Skeletal muscle satellite cell (primary cell): ENCODE measurements at regions not wholly inside any gene's neighbourhood (a gene's known extent, or its start where the extent isn't known, plus 50 kb on each side); places are given as distances from the start of the nearest gene placed in this dataset.

ENCODE experiments used
- H3K27me3 ChIP-seq: 2 replicates; pipeline ENCODE4 v1.7.0; 2013; ENCODE audit warnings: low read length; ENCODE audit not compliant: control insufficient read depth, insufficient read depth
- H3K36me3 ChIP-seq: 2 replicates; pipeline ENCODE4 v1.7.0; 2013; ENCODE audit warnings: mild to moderate bottlenecking, control low read depth, low read length; ENCODE audit not compliant: insufficient read depth
- H3K4me1 ChIP-seq: 2 replicates; pipeline ENCODE4 v1.7.0; 2013; ENCODE audit warnings: low read length; ENCODE audit not compliant: control insufficient read depth, insufficient read depth
- H3K4me2 ChIP-seq: 2 replicates; pipeline ENCODE4 v1.7.0; 2013; ENCODE audit warnings: mild to moderate bottlenecking, low read length
- H3K4me3 ChIP-seq: 2 replicates; pipeline ENCODE4 v1.7.0; 2013; ENCODE audit warnings: low read length
- H3K9ac ChIP-seq: 2 replicates; pipeline ENCODE4 v1.7.0; 2013; ENCODE audit warnings: mild to moderate bottlenecking, low read depth, low read length, moderate library complexity
- H3K9me3 ChIP-seq: replicated peaks from 2 replicates; pipeline ENCODE4 v1.7.0; 2013; ENCODE audit warnings: mild to moderate bottlenecking, control low read depth, low read length

DNA sequence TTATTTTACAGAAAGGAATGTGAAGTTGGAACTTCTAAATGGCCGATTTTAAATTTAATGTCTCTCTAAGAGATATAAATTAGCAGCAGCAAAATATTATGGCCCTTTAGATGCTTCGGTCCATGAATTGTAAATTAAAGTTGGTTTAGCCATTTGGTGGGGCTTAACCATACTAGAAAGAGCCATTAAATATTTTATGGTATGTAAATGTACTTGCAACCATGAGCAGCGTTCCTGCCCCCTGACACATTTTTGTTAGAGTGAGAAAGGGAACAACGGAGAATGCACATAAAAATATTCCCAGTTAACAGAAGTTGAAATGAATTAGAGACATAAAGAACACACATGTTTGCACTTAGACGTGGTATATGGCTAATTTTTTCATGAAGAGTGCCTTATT is 237.9 kb downstream of the MYLK4 start:
- H3K4me2 ChIP-seq = no peak overlapping the region
- no peaks in the 10 kb centered on the region for H3K9me3 ChIP-seq
- H3K27me3 ChIP-seq = peaks cover 50% of the 10 kb centered on the region
- no peak overlapping the region for H3K9ac ChIP-seq
- no peak overlapping the region for H3K4me3 ChIP-seq
- no peaks in the 10 kb centered on the region for H3K4me1 ChIP-seq
- no peaks in the 10 kb centered on the region for H3K36me3 ChIP-seq

DNA sequence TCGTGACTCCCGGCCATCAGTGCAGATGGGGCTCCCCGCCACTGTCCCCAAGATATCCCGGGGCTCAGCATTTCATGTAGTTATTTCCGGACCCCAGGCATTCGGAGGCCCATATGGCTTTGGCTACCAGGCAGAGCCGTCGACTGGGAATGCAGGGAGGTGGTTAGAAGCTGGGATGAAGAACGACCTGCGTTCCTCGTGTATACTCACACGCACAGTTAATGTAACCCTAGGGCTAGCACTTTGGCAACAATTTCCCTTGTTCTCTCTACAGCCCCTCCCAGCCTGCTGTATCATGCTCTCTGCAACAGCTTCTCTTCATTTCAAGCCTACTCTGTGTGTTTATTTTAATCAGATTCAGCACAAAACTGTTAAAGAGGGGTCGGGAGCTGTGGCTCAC is 240.4 kb downstream of the MYLK4 start:
- H3K9ac ChIP-seq = no peak overlapping the region
- no peak overlapping the region for H3K4me2 ChIP-seq
- H3K4me3 ChIP-seq = no peak overlapping the region
- no peaks in the 10 kb centered on the region for H3K36me3 ChIP-seq
- no peaks in the 10 kb centered on the region for H3K4me1 ChIP-seq
- no peaks in the 10 kb centered on the region for H3K9me3 ChIP-seq
- peaks cover 68% of the 10 kb centered on the region for H3K27me3 ChIP-seq

GRCh38 chr6:2509711-2510110 is 241.0 kb downstream of the MYLK4 start:
- Histone ChIP-seq H3K36me3 (no peaks in the 10 kb centered on the region), H3K4me3 (no peak overlapping the region), H3K9ac (no peak overlapping the region), H3K9me3 (no peaks in the 10 kb centered on the region), H3K4me1 (no peaks in the 10 kb centered on the region), H3K4me2 (peak overlapping the region; percentile 32), H3K27me3 (peaks cover 69% of the 10 kb centered on the region)

DNA sequence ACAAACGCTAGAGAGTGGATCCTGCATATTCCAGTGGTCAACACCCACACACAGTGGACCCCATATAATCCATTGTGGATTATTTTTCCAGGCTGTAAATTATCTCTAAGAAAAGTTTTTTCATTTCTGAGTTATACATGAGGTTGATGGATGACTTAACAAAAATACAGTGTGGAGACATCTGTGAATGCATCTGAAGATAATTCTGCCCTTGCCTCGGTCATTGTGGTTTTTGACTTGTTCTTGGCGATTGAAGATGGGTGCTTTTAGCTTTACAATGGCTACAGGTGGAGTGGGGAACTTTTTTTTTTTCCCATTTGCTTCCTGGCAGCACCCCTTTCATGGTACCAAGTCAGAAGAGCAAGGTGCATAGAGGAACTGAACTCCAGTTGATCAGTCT is 242.7 kb downstream of the MYLK4 start:
- H3K27me3 ChIP-seq = peaks cover 72% of the 10 kb centered on the region

DNA sequence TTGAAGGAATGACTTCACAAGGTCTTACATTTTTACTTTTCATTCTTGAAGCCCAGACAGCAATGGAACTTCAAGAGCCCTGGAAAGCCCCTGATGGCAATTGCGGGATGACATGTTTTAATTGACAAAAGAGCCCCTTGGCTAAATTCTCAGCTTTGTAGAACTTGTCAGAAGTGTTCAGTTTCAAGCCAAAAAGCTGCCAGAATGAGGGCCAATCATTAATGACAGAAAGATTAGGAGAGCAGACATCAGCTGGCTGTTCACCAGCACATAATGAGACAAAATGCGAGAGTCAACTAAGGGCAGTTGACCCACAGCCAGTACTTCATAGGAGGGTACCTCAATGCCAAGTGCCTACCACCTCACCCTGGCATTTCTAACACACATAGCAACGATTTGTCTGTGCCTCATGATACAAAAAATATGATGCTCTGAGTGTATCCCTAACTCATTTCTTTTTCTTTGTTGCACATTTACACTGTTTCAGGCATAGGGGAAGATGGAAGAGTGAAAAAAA is 243.1 kb downstream of the MYLK4 start:
- H3K4me1 ChIP-seq = peaks cover 3% of the 10 kb centered on the region

More for the DNA sequence above, 242.7 kb downstream of the MYLK4 start:
- no peaks in the 10 kb centered on the region for H3K4me1 ChIP-seq
- H3K9me3 ChIP-seq = no peaks in the 10 kb centered on the region
- H3K9ac ChIP-seq = no peak overlapping the region
- H3K36me3 ChIP-seq = no peaks in the 10 kb centered on the region
- H3K4me2 ChIP-seq = no peak overlapping the region
- no peak overlapping the region for H3K4me3 ChIP-seq

GRCh38 chr6:2507016-2507415 is 243.7 kb downstream of the MYLK4 start:
- Histone ChIP-seq H3K4me1 (peaks cover 6% of the 10 kb centered on the region), H3K36me3 (no peaks in the 10 kb centered on the region), H3K9ac (no peak overlapping the region), H3K27me3 (peaks cover 71% of the 10 kb centered on the region), H3K4me2 (no peak overlapping the region), H3K4me3 (no peak overlapping the region), H3K9me3 (no peaks in the 10 kb centered on the region)

More for the DNA sequence above, 243.1 kb downstream of the MYLK4 start:
- no peak overlapping the region for H3K4me3 ChIP-seq
- peaks cover 71% of the 10 kb centered on the region for H3K27me3 ChIP-seq
- no peak overlapping the region for H3K4me2 ChIP-seq
- H3K9ac ChIP-seq = no peak overlapping the region
- no peaks in the 10 kb centered on the region for H3K9me3 ChIP-seq
- no peaks in the 10 kb centered on the region for H3K36me3 ChIP-seq

DNA sequence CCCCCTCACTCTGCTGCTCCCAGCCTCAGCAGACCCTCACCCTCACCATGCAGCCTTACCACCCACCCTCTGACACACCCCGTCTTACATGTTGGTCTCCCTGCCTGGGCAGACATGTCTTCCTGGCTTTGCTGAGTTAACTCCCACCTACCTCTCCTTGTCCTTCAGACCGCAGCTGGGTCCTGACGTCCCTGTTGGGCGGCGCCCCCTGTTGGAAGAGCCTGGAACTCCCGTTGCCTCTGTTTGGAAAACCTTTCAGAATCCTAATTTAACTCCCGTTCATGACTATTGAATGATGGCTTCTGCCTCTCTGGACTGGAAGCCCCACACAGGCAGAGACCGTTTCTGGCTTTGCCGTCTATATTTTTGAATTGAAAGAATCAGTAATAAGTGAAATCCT is 245.1 kb downstream of the MYLK4 start:
- Histone ChIP-seq H3K4me2 (no peak overlapping the region), H3K4me1 (peaks cover 6% of the 10 kb centered on the region), H3K36me3 (no peaks in the 10 kb centered on the region), H3K9ac (no peak overlapping the region), H3K9me3 (no peaks in the 10 kb centered on the region), H3K4me3 (no peak overlapping the region), H3K27me3 (peaks cover 61% of the 10 kb centered on the region)

- Histone ChIP-seq H3K9ac (no peak overlapping the region), H3K4me2 (no peak overlapping the region), H3K36me3 (no peaks in the 10 kb centered on the region), H3K4me3 (no peak overlapping the region), H3K4me1 (peaks cover 6% of the 10 kb centered on the region), H3K9me3 (no peaks in the 10 kb centered on the region), H3K27me3 (peaks cover 52% of the 10 kb centered on the region)
Observed at GRCh38 chr6:2504495-2505064, 246.1 kb downstream of the MYLK4 start.

DNA sequence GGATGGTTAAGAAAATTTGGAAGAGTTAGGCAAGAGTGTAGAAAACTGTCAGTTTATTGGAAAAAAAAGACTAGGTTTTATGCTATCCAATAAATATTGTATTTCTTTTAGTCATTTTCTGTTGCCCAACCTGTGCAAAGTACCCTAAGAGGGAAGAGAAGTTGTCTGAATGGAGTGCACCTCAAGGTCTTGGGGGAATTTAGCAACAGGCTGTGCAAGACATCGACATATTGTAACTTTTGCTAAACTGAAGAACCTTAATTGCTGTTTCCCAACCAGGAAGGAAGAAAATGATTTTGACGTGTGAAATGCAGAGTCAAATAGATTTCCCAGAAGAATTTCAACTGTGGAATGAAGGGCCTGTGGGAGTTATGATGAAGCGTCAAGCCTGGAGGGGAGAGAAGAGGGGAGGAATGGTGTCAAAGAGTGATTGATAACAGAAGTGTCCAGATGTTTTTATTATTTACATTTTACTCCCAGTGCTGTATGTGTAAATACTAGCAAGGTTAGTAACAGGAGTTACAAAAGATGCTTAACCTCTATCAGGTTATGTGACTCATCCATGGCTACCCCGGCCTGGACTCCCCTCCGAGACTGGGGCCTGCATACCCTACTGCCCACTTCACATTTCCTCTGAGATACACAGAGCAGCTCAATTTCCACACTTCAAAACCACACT is 246.8 kb downstream of the MYLK4 start:
- H3K4me2 ChIP-seq = no peak overlapping the region
- no peaks in the 10 kb centered on the region for H3K36me3 ChIP-seq
- no peak overlapping the region for H3K9ac ChIP-seq
- no peak overlapping the region for H3K4me3 ChIP-seq
- H3K9me3 ChIP-seq = no peaks in the 10 kb centered on the region
- peaks cover 46% of the 10 kb centered on the region for H3K27me3 ChIP-seq
- H3K4me1 ChIP-seq = peaks cover 6% of the 10 kb centered on the region

DNA sequence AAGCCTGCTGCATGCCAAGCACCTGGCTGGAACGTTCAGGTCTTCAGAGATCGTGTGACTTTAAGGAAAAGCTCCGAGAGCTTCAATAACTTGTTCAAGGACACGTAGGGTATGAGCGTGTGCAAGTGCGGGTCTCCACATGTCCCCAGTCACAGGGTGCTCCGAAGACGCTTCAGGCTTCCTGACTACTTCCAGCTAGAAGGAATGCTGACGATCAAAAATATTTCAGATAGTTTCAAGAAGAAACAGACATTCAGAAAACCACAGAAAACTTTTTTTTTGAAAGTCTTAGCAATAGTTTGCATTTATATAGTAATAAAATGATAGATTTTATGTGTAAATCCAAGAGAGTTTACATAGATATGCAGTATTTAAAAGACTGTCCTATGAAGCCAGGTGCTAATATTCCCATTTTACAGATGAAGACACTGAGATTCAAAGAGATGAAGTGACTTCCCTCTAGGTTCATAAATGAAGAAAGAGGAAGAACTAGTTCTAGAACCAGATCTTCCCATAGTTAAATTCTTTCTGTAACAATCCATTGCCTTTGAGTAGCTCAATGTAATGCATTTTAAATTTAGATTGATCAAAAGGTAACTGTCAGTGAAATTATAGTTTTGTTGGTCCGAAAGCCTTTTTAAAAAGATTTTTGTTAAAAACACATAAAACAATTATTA is 247.6 kb downstream of the MYLK4 start:
- H3K36me3 ChIP-seq = no peaks in the 10 kb centered on the region
- H3K4me2 ChIP-seq = no peak overlapping the region
- no peak overlapping the region for H3K9ac ChIP-seq
- H3K4me1 ChIP-seq = peaks cover 10% of the 10 kb centered on the region
- peaks cover 38% of the 10 kb centered on the region for H3K27me3 ChIP-seq
- no peaks in the 10 kb centered on the region for H3K9me3 ChIP-seq
- no peak overlapping the region for H3K4me3 ChIP-seq

GRCh38 chr6:2502096-2502997 is 248.4 kb downstream of the MYLK4 start:
- no peak overlapping the region for H3K9ac ChIP-seq
- peaks cover 15% of the 10 kb centered on the region for H3K4me1 ChIP-seq
- H3K9me3 ChIP-seq = no peaks in the 10 kb centered on the region
- no peaks in the 10 kb centered on the region for H3K36me3 ChIP-seq
- H3K27me3 ChIP-seq = peaks cover 30% of the 10 kb centered on the region
- no peak overlapping the region for H3K4me3 ChIP-seq
- H3K4me2 ChIP-seq = no peak overlapping the region
